OCI-LY7 (cell line): ENCODE measurements at regions not wholly inside any gene's neighbourhood (a gene's known extent, or its start where the extent isn't known, plus 50 kb on each side); places are given as distances from the start of the nearest gene placed in this dataset.

Source experiments
- BruUV-seq: library from RNA; stranded (reverse); fragments of 400-500 nt; replicated peaks from 2 replicates; lab custom pipeline; 2021; lab: Mats Ljungman, UMichigan
- CTCF ChIA-PET: fragments of 300-600 bp; sonication (Branson Sonifier 250); formaldehyde crosslinking; loops from one replicate; lab custom pipeline; 2022; ENCODE audit warnings: antibody characterized with exemption; ENCODE audit not compliant: unreplicated experiment; lab: Charles Lee
- POLR2A ChIA-PET: fragments of 300-600 bp; sonication (Branson Sonifier 250); formaldehyde crosslinking; loops from one replicate; lab custom pipeline; 2022; ENCODE audit warnings: antibody characterized with exemption; lab: Charles Lee
- DNase-seq: peaks from one replicate; pipeline ENCODE4 v3.0.0-alpha.2; 2015; ENCODE audit warnings: low spot score
- H2AFZ ChIP-seq: fragments of 200-600 bp; sonication (generic), shearing (Covaris generic); 2 replicates; pipeline ENCODE4 v1.6.1; 2014; ENCODE audit warnings: mild to moderate bottlenecking, antibody characterized with exemption, low read length, moderate library complexity
- H3K27ac ChIP-seq: fragments of 200-600 bp; sonication (generic); 2 replicates; pipeline ENCODE4 v1.5.1; 2014; ENCODE audit warnings: mixed run types, low read depth, mild to moderate bottlenecking, moderate library complexity, low read length, inconsistent platforms; ENCODE audit not compliant: poor library complexity, severe bottlenecking
- H3K36me3 ChIP-seq: fragments of 200-600 bp; sonication (generic); 2 replicates; pipeline ENCODE4 v1.6.1; 2014; ENCODE audit warnings: mild to moderate bottlenecking, antibody characterized with exemption, low read length, moderate library complexity, mixed read lengths; ENCODE audit not compliant: insufficient read depth
- H3K4me1 ChIP-seq: fragments of 200-600 bp; sonication (generic); 2 replicates; pipeline ENCODE4 v1.5.1; 2014; ENCODE audit warnings: mild to moderate bottlenecking, low read length; ENCODE audit not compliant: insufficient read depth, poor library complexity, severe bottlenecking
- H3K4me2 ChIP-seq: fragments of 200-600 bp; sonication (generic); 2 replicates; pipeline ENCODE4 v1.6.1; 2014; ENCODE audit warnings: mild to moderate bottlenecking, low read length
- H3K4me3 ChIP-seq: fragments of 200-600 bp; sonication (generic); 2 replicates; pipeline ENCODE4 v1.5.1; 2014; ENCODE audit warnings: mild to moderate bottlenecking, low read depth, low read length; ENCODE audit not compliant: poor library complexity, severe bottlenecking
- H3K79me2 ChIP-seq: fragments of 200-600 bp; sonication (generic); 2 replicates; pipeline ENCODE4 v1.6.1; 2016; ENCODE audit warnings: low read depth, mild to moderate bottlenecking, low read length, moderate library complexity, mixed read lengths; ENCODE audit not compliant: insufficient read depth
- H3K9me2 ChIP-seq: fragments of 200-600 bp; sonication (generic); 2 replicates; pipeline ENCODE4 v1.6.1; 2016; ENCODE audit warnings: mild to moderate bottlenecking, low read length, mixed read lengths; ENCODE audit not compliant: insufficient read depth
- H3K9me3 ChIP-seq: fragments of 200-600 bp; sonication (generic); 2 replicates; pipeline ENCODE4 v1.6.1; 2014; ENCODE audit warnings: mild to moderate bottlenecking, mixed run types, low read length, mixed read lengths
- H4K20me1 ChIP-seq: fragments of 200-600 bp; sonication (generic); 2 replicates; pipeline ENCODE4 v1.6.1; 2014; ENCODE audit warnings: mild to moderate bottlenecking, antibody characterized with exemption, low read length, moderate library complexity, mixed read lengths; ENCODE audit not compliant: insufficient read depth
- CTCF ChIP-seq: fragments of 200-600 bp; sonication (generic); conservative IDR thresholded peaks from 2 replicates; pipeline ENCODE4 v1.5.1; 2014; ENCODE audit warnings: mild to moderate bottlenecking, antibody characterized with exemption, low read length, moderate library complexity, mixed read lengths
- EZH2phosphoT487 ChIP-seq: fragments of 200-600 bp; sonication (generic); IDR thresholded peaks from 2 replicates; pipeline ENCODE4 v1.6.1; 2018; ENCODE audit warnings: low read depth, borderline replicate concordance, mild to moderate bottlenecking, mixed run types, antibody characterized with exemption, low read length, moderate library complexity, mixed read lengths
- intact Hi-C: fragments of 100-400 bp; cut with micrococcal nuclease; formaldehyde crosslinking; loops from one replicate; pipeline ENCODE4 v1.10.0; 2022; ENCODE audit not compliant: unreplicated experiment

GRCh38 chr17:70892527-70892926 lies 723.2 kb downstream of the KCNJ2 start:
- H2AFZ ChIP-seq, result no peak overlapping the region
- H3K4me2 ChIP-seq, result no peak overlapping the region
- TF ChIP-seq CTCF (no peak), EZH2phosphoT487 (no peak)
- H3K9me3 ChIP-seq, result no peaks in the 10 kb centered on the region
- no peaks in the 10 kb centered on the region for H3K9me2 ChIP-seq
- intact Hi-C loops, result loop anchor here (10.0 kb wide), 1 partner anchor 62 kb away; no protein-coding TSS in a partner anchor
- no peaks in the 10 kb centered on the region for H3K4me1 ChIP-seq
- H3K36me3 ChIP-seq, result no peaks in the 10 kb centered on the region
- CTCF ChIA-PET, result no interaction called here
- no peaks in the 10 kb centered on the region for H3K79me2 ChIP-seq
- DNase-seq, result no peak
- H3K27ac ChIP-seq, result no peak overlapping the region
- H3K4me3 ChIP-seq, result no peak overlapping the region
- H4K20me1 ChIP-seq, result no peaks in the 10 kb centered on the region
- POLR2A ChIA-PET, result no interaction called here
- BruUV-seq, result no TSS peak

- H3K27ac ChIP-seq, result no peak overlapping the region
- H2AFZ ChIP-seq, result no peak overlapping the region
- intact Hi-C loops, result loop anchor here (10.0 kb wide), 1 partner anchor 58 kb away; no protein-coding TSS in a partner anchor
- TF ChIP-seq CTCF (no peak), EZH2phosphoT487 (no peak)
- H3K36me3 ChIP-seq, result no peaks in the 10 kb centered on the region
- H3K79me2 ChIP-seq, result no peaks in the 10 kb centered on the region
- ChIA-PET POLR2A (interaction anchor here (0.6 kb wide), 1 partner anchor 328 kb away, joined by 3 read pairs; no protein-coding TSS in a partner anchor), CTCF (no interaction called here)
- no peak for DNase-seq
- H3K9me2 ChIP-seq, result no peaks in the 10 kb centered on the region
- H3K4me2 ChIP-seq, result no peak overlapping the region
- no peaks in the 10 kb centered on the region for H3K4me1 ChIP-seq
- BruUV-seq, result no TSS peak
- no peak overlapping the region for H3K4me3 ChIP-seq
- H4K20me1 ChIP-seq, result no peaks in the 10 kb centered on the region
- no peaks in the 10 kb centered on the region for H3K9me3 ChIP-seq
Measured at GRCh38 chr17:70896843-70897242, 727.5 kb downstream of the KCNJ2 start.

GRCh38 chr17:70897446-70897845 lies 728.1 kb downstream of the KCNJ2 start:
- Histone ChIP-seq H3K9me2 (no peaks in the 10 kb centered on the region), H2AFZ (no peak overlapping the region), H3K4me1 (no peaks in the 10 kb centered on the region), H3K4me2 (no peak overlapping the region), H3K4me3 (no peak overlapping the region), H3K36me3 (no peaks in the 10 kb centered on the region), H3K9me3 (no peaks in the 10 kb centered on the region), H4K20me1 (no peaks in the 10 kb centered on the region), H3K27ac (no peak overlapping the region), H3K79me2 (no peaks in the 10 kb centered on the region)
- POLR2A ChIA-PET, result no interaction called here
- no TSS peak for BruUV-seq
- no peak for TF ChIP-seq EZH2phosphoT487
- no peak for TF ChIP-seq CTCF
- CTCF ChIA-PET, result no interaction called here
- intact Hi-C loops, result loop anchor here (10.0 kb wide), 1 partner anchor 57 kb away; no protein-coding TSS in a partner anchor
- DNase-seq, result no peak
